Uterus (tissue), 3 donors: ENCODE measurements at regions not wholly inside any gene's neighbourhood (a gene's known extent, or its start where the extent isn't known, plus 50 kb on each side); places are given as distances from the start of the nearest gene placed in this dataset.
A peak's percentile ranks its signal among the peaks of the same experiment; 100 is the strongest.

Source experiments
- DNase-seq, 2 donors: peaks; one replicate each; pipeline ENCODE4 v3.0.0-alpha.2; 2019 to 2020
- H3K27ac ChIP-seq, 2 donors: fragments of 200-600 bp; sonication (generic); 1 replicate in 1 of 2; 2 replicates in 1 of 2; pipeline ENCODE4 v1.5.1; 2016 to 2018
- H3K27me3 ChIP-seq, 2 donors: fragments of 200-600 bp; sonication (generic); one replicate each; pipeline ENCODE4 v1.5.1; 2018 to 2019; ENCODE audit warnings: control low read depth in 1 of 2
- H3K36me3 ChIP-seq, 2 donors: fragments of 200-600 bp; sonication (generic); one replicate each; pipeline ENCODE4 v1.5.1; 2019; ENCODE audit warnings: control low read depth in 1 of 2
- H3K4me1 ChIP-seq, 2 donors: fragments of 200-600 bp; sonication (generic); one replicate each; pipeline ENCODE4 v1.5.1; 2018 to 2019; ENCODE audit warnings: control low read depth in 1 of 2
- H3K4me3 ChIP-seq, 2 donors: fragments of 200-600 bp; sonication (generic); 1 replicate in 1 of 2; 2 replicates in 1 of 2; pipeline ENCODE4 v1.5.1; 2018 to 2019; ENCODE audit warnings: mild to moderate bottlenecking in 1 of 2
- H3K9me3 ChIP-seq, 2 donors: fragments of 200-600 bp; sonication (generic); one replicate each; pipeline ENCODE4 v1.5.1; 2019; ENCODE audit warnings: control low read depth in 1 of 2
- CTCF ChIP-seq, 4 experiments: fragments of 200-600 bp in 2 of 4; fragments of 450-650 bp in 2 of 4; sonication (generic) in 2 of 4; IDR thresholded peaks; one replicate each; pipeline ENCODE4 v1.5.1; 2016 to 2019; ENCODE audit warnings: antibody characterized with exemption in 4 of 4, mild to moderate bottlenecking in 2 of 4, moderate library complexity in 1 of 4
- POLR2A ChIP-seq, 2 donors: fragments of 450-650 bp; IDR thresholded peaks; one replicate each; pipeline ENCODE4 v1.6.1; 2016; ENCODE audit warnings: antibody characterized with exemption in 2 of 2, mild to moderate bottlenecking in 1 of 2, moderate library complexity in 1 of 2
- intact Hi-C: fragments of 100-400 bp; cut with DNase I; formaldehyde crosslinking; loops from one replicate; pipeline ENCODE4 v1.15.1; 2023; ENCODE audit warnings: low total_unique reads
- donor health status: DM: yes; HTN: yes; CAD: no.

GRCh38 chr3:176939022-176939817 lies 258.1 kb downstream of the TBL1XR1 start:
- peak in 1 of 2 donors; percentile 18 for DNase-seq
- H3K4me3 ChIP-seq: no peak overlapping the region
- H3K36me3 ChIP-seq: no peaks in the 10 kb centered on the region
- no peaks in the 10 kb centered on the region for H3K27me3 ChIP-seq
- no peak overlapping the region for H3K27ac ChIP-seq
- H3K9me3 ChIP-seq: no peaks in the 10 kb centered on the region
- intact Hi-C loops: no loop called here
- H3K4me1 ChIP-seq: no peaks in the 10 kb centered on the region
- TF ChIP-seq POLR2A (IDR thresholded peaks at IDR 0.05) (no peak), CTCF (IDR thresholded peaks at IDR 0.05) (peak; percentile 49 to 66 (median 62))

DNA sequence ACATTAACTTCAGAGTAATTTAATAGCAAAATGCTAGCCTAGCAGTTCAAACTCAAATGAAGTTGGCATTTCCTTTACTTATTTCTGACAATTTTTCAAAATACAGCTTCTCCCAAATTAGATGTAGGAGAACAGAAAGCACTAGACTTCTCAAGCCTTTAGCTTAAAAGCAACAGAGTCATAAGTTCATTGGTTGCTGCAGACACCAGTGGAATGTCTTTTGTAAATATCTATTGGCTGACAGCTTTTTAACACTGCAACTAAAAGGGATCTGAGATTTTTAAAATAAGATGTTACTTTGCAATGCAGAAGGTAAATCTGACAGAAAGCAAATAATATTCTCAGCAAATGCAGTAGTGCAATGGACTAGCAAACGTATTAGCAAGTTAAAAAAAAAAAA lies 259.3 kb downstream of the TBL1XR1 start:
- H3K36me3 ChIP-seq: no peaks in the 10 kb centered on the region

GRCh38 chr3:176937541-176937940 lies 259.7 kb downstream of the TBL1XR1 start:
- no peaks in the 10 kb centered on the region for H3K36me3 ChIP-seq
- intact Hi-C loops: no loop called here

More for the DNA sequence above, 259.3 kb downstream of the TBL1XR1 start:
- DNase-seq: no peak
- H3K27ac ChIP-seq: no peak overlapping the region
- no peaks in the 10 kb centered on the region for H3K4me1 ChIP-seq
- intact Hi-C loops: no loop called here
- TF ChIP-seq CTCF (IDR thresholded peaks at IDR 0.05) (no peak), POLR2A (IDR thresholded peaks at IDR 0.05) (no peak)
- no peaks in the 10 kb centered on the region for H3K27me3 ChIP-seq
- no peak overlapping the region for H3K4me3 ChIP-seq
- no peaks in the 10 kb centered on the region for H3K9me3 ChIP-seq

GRCh38 chr3:176935194-176935888 lies 261.9 kb downstream of the TBL1XR1 start:
- no peak for DNase-seq
- no peaks in the 10 kb centered on the region for H3K36me3 ChIP-seq
- no peaks in the 10 kb centered on the region for H3K9me3 ChIP-seq
- no peak overlapping the region for H3K4me3 ChIP-seq
- no peaks in the 10 kb centered on the region for H3K27me3 ChIP-seq
- intact Hi-C loops: no loop called here
- no peaks in the 10 kb centered on the region for H3K4me1 ChIP-seq
- no peak overlapping the region for H3K27ac ChIP-seq
- TF ChIP-seq CTCF (IDR thresholded peaks at IDR 0.05): no peak
- TF ChIP-seq POLR2A (IDR thresholded peaks at IDR 0.05): no peak

More at GRCh38 chr3:176937541-176937940, 259.7 kb downstream of the TBL1XR1 start:
- H3K4me1 ChIP-seq: no peaks in the 10 kb centered on the region
- no peak overlapping the region for H3K4me3 ChIP-seq
- no peaks in the 10 kb centered on the region for H3K27me3 ChIP-seq
- no peak overlapping the region for H3K27ac ChIP-seq
- DNase-seq: no peak
- TF ChIP-seq CTCF (IDR thresholded peaks at IDR 0.05) (no peak), POLR2A (IDR thresholded peaks at IDR 0.05) (no peak)
- H3K9me3 ChIP-seq: no peaks in the 10 kb centered on the region

DNA sequence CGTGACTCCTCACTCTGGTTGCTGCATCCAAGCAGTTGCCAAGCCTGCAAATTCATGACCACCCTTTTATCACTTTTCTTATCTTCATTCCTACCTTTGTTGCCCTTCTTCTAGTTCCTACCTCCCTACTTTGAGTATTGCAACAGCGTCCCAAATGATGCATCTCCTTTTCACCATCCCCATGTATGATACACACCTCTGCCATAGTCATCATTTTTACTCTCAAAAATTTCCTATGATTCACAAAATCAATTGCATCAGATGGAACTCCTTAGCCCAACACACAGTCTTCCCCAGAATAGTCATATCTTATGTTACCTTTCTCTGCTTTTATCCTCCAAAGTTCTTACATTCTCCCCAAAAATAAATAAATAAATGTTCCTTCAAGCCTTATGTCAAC lies 262.6 kb downstream of the TBL1XR1 start:
- Histone ChIP-seq H3K9me3 (no peaks in the 10 kb centered on the region), H3K4me1 (no peaks in the 10 kb centered on the region), H3K4me3 (no peak overlapping the region), H3K27ac (no peak overlapping the region), H3K27me3 (no peaks in the 10 kb centered on the region), H3K36me3 (no peaks in the 10 kb centered on the region)
- intact Hi-C loops: no loop called here
- TF ChIP-seq CTCF (IDR thresholded peaks at IDR 0.05) (no peak), POLR2A (IDR thresholded peaks at IDR 0.05) (no peak)
- no peak for DNase-seq
